BJ (cell line): ENCODE measurements at regions not wholly inside any gene's neighbourhood (a gene's known extent, or its start where the extent isn't known, plus 50 kb on each side); places are given as distances from the start of the nearest gene placed in this dataset.

Experiments
- CTCF ChIA-PET: fragments of 350-600 bp; formaldehyde crosslinking; extraction: SDS; loops from one replicate; lab custom pipeline; 2021; ENCODE audit warnings: antibody characterized with exemption, inconsistent platforms; lab: Yijun Ruan, JAX
- POLR2A ChIA-PET: fragments of 300-600 bp; sonication (Branson Sonifier 250); formaldehyde crosslinking; extraction: SDS; loops from one replicate; lab custom pipeline; 2021; ENCODE audit warnings: antibody characterized with exemption; lab: Charles Lee
- DNase-seq: peaks from one replicate; pipeline ENCODE4 v3.0.0-alpha.2; 2011; ENCODE audit warnings: low read depth
- H3K27me3 ChIP-seq: 2 replicates; pipeline ENCODE4 v1.6.0; 2011; ENCODE audit warnings: low read length; ENCODE audit not compliant: control insufficient read depth, insufficient read depth
- H3K36me3 ChIP-seq: 2 replicates; pipeline ENCODE4 v1.5.1; 2011; ENCODE audit warnings: low read length; ENCODE audit not compliant: control insufficient read depth, insufficient read depth
- H3K4me3 ChIP-seq: 2 replicates; pipeline ENCODE4 v1.5.1; 2011; ENCODE audit warnings: low read depth, mild to moderate bottlenecking, control low read depth, low read length
- TF ChIP-seq, protein P1 (sequence below): IDR thresholded peaks from 2 replicates; pipeline ENCODE4 v1.5.1; 2011; ENCODE audit warnings: low read depth, mild to moderate bottlenecking, control low read depth, inconsistent platforms, low read length, moderate library complexity; ENCODE audit not compliant: insufficient read depth

GRCh38 chr3:72559385-72559784 lies 288.9 kb downstream of the SHQ1 start:
- ChIA-PET POLR2A (no interaction called here), CTCF (no interaction called here)
- H3K36me3 ChIP-seq = no peaks in the 10 kb centered on the region
- no peaks in the 10 kb centered on the region for H3K27me3 ChIP-seq
- no peak overlapping the region for H3K4me3 ChIP-seq
- no peak for DNase-seq
- TF ChIP-seq, protein P1, sequence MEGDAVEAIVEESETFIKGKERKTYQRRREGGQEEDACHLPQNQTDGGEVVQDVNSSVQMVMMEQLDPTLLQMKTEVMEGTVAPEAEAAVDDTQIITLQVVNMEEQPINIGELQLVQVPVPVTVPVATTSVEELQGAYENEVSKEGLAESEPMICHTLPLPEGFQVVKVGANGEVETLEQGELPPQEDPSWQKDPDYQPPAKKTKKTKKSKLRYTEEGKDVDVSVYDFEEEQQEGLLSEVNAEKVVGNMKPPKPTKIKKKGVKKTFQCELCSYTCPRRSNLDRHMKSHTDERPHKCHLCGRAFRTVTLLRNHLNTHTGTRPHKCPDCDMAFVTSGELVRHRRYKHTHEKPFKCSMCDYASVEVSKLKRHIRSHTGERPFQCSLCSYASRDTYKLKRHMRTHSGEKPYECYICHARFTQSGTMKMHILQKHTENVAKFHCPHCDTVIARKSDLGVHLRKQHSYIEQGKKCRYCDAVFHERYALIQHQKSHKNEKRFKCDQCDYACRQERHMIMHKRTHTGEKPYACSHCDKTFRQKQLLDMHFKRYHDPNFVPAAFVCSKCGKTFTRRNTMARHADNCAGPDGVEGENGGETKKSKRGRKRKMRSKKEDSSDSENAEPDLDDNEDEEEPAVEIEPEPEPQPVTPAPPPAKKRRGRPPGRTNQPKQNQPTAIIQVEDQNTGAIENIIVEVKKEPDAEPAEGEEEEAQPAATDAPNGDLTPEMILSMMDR = no peak

DNA sequence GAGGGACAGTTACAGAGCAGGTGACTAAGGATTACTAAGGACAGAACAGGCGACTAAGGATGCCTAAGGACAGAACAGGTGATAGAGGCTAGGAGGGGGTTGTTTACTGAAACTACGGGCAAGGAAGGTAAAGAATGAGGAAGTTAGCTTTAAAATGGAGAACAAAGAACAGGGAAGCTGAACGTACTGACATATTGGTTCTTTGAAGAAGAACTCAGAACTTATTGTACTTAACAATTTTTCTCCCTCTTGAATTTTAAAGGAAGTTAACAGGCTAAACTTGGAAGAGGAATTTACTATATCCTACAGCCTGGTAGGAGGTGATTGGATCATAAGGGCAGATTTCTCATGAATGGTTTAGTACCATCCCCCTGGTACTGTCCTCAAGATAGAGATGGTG lies 290.2 kb downstream of the SHQ1 start:
- TF ChIP-seq, protein P1 = no peak
- CTCF ChIA-PET = no interaction called here

GRCh38 chr3:72555714-72556113 lies 292.5 kb downstream of the SHQ1 start:
- CTCF ChIA-PET = no interaction called here
- no peak overlapping the region for H3K4me3 ChIP-seq
- no peaks in the 10 kb centered on the region for H3K36me3 ChIP-seq
- no peaks in the 10 kb centered on the region for H3K27me3 ChIP-seq
- POLR2A ChIA-PET = no interaction called here
- TF ChIP-seq, protein P1 = no peak
- no peak for DNase-seq

More for the DNA sequence above, 290.2 kb downstream of the SHQ1 start:
- no peaks in the 10 kb centered on the region for H3K27me3 ChIP-seq
- POLR2A ChIA-PET = no interaction called here
- no peak for DNase-seq
- H3K36me3 ChIP-seq = no peaks in the 10 kb centered on the region
- H3K4me3 ChIP-seq = no peak overlapping the region

GRCh38 chr3:72554689-72555088 lies 293.6 kb downstream of the SHQ1 start:
- H3K27me3 ChIP-seq = no peaks in the 10 kb centered on the region
- H3K36me3 ChIP-seq = no peaks in the 10 kb centered on the region
- TF ChIP-seq, protein P1 = no peak
- POLR2A ChIA-PET = no interaction called here
- CTCF ChIA-PET = no interaction called here
- no peak for DNase-seq
- H3K4me3 ChIP-seq = no peak overlapping the region

DNA sequence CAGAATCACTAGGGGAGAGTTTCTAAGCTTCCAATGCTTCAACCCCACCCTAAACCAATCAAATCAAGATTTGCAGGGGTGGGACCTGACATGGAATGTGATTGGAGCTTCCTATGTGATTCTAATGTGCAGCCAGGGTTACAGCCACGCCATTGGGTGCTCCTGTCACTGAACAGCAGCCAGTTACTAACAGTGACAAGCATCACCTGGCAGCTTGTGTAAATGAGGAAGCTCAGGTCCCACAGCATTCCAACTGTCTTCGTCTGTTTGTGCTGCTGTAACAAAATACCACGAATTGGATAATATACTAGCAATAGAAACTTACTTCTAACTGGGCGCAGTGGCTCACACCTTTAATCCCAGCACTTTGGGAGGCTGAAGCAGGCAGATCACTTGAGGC lies 294.9 kb downstream of the SHQ1 start:
- CTCF ChIA-PET = no interaction called here
- TF ChIP-seq, protein P1 = no peak
- POLR2A ChIA-PET = no interaction called here
- no peak for DNase-seq
- H3K36me3 ChIP-seq = no peaks in the 10 kb centered on the region
- H3K4me3 ChIP-seq = no peak overlapping the region
- peaks cover 2% of the 10 kb centered on the region; the same call in 1 of the 2 replicates for H3K27me3 ChIP-seq
